ENCODE measurements at regions not wholly inside any gene's neighbourhood (a gene's known extent, or its start where the extent isn't known, plus 50 kb on each side); places are given as distances from the start of the nearest gene placed in this dataset.

GRCh38 chr7:109282726-109283125 is 713.1 kb downstream of the DNAJB9 start:
- Histone ChIP-seq H3K36me3 (ENCODE audit: control insufficient read depth in 3 of 3, insufficient read depth in 3 of 3, low read length in 3 of 3) (no peaks in the 10 kb centered on the region), H3K4me3 (ENCODE audit: low read length in 3 of 3) (no peak overlapping the region), H3K9ac (ENCODE audit: low read depth in 1 of 3, low read length in 3 of 3) (no peak overlapping the region), H3K27ac (ENCODE audit: low read depth, low read length) (no peak overlapping the region), H3K27me3 (ENCODE audit: control insufficient read depth in 3 of 3, insufficient read depth in 3 of 3, low read length in 3 of 3) (no peaks in the 10 kb centered on the region), H3K4me1 (ENCODE audit: control insufficient read depth in 3 of 3, insufficient read depth in 3 of 3, low read length in 3 of 3) (no peaks in the 10 kb centered on the region), H3K9me3 (ENCODE audit: control insufficient read depth in 3 of 3, low read length in 3 of 3) (no peaks in the 10 kb centered on the region)

- Histone ChIP-seq H3K36me3 (ENCODE audit: control insufficient read depth in 3 of 3, insufficient read depth in 3 of 3, low read length in 3 of 3) (no peaks in the 10 kb centered on the region), H3K9me3 (ENCODE audit: control insufficient read depth in 3 of 3, low read length in 3 of 3) (no peaks in the 10 kb centered on the region), H3K27me3 (ENCODE audit: control insufficient read depth in 3 of 3, insufficient read depth in 3 of 3, low read length in 3 of 3) (no peaks in the 10 kb centered on the region), H3K27ac (ENCODE audit: low read depth, low read length) (no peak overlapping the region), H3K4me1 (ENCODE audit: control insufficient read depth in 3 of 3, insufficient read depth in 3 of 3, low read length in 3 of 3) (no peaks in the 10 kb centered on the region), H3K9ac (ENCODE audit: low read depth in 1 of 3, low read length in 3 of 3) (no peak overlapping the region), H3K4me3 (ENCODE audit: low read length in 3 of 3) (no peak overlapping the region)
Observed at GRCh38 chr7:109284943-109285342, 715.3 kb downstream of the DNAJB9 start.

GRCh38 chr7:109295158-109295557 is 725.5 kb downstream of the DNAJB9 start:
- Histone ChIP-seq H3K9ac (ENCODE audit: low read depth in 1 of 3, low read length in 3 of 3) (no peak overlapping the region), H3K27ac (ENCODE audit: low read depth, low read length) (no peak overlapping the region), H3K27me3 (ENCODE audit: control insufficient read depth in 3 of 3, insufficient read depth in 3 of 3, low read length in 3 of 3) (no peaks in the 10 kb centered on the region), H3K9me3 (ENCODE audit: control insufficient read depth in 3 of 3, low read length in 3 of 3) (no peaks in the 10 kb centered on the region), H3K4me3 (ENCODE audit: low read length in 3 of 3) (no peak overlapping the region), H3K4me1 (ENCODE audit: control insufficient read depth in 3 of 3, insufficient read depth in 3 of 3, low read length in 3 of 3) (no peaks in the 10 kb centered on the region), H3K36me3 (ENCODE audit: control insufficient read depth in 3 of 3, insufficient read depth in 3 of 3, low read length in 3 of 3) (no peaks in the 10 kb centered on the region)

GRCh38 chr7:109308816-109309215 is 739.1 kb downstream of the DNAJB9 start:
- H3K27ac ChIP-seq (ENCODE audit: low read depth, low read length): no peak overlapping the region
- no peaks in the 10 kb centered on the region for H3K27me3 ChIP-seq (ENCODE audit: control insufficient read depth in 3 of 3, insufficient read depth in 3 of 3, low read length in 3 of 3)
- no peaks in the 10 kb centered on the region for H3K36me3 ChIP-seq (ENCODE audit: control insufficient read depth in 3 of 3, insufficient read depth in 3 of 3, low read length in 3 of 3)
- no peak overlapping the region for H3K9ac ChIP-seq (ENCODE audit: low read depth in 1 of 3, low read length in 3 of 3)
- no peak overlapping the region for H3K4me3 ChIP-seq (ENCODE audit: low read length in 3 of 3)
- no peaks in the 10 kb centered on the region for H3K4me1 ChIP-seq (ENCODE audit: control insufficient read depth in 3 of 3, insufficient read depth in 3 of 3, low read length in 3 of 3)
- H3K9me3 ChIP-seq (ENCODE audit: control insufficient read depth in 3 of 3, low read length in 3 of 3): peaks cover 0 to 2% (median 0%) of the 10 kb centered on the region in 3 donors

- Histone ChIP-seq H3K9me3 (ENCODE audit: control insufficient read depth in 3 of 3, low read length in 3 of 3) (peaks cover 0 to 2% (median 0%) of the 10 kb centered on the region in 3 donors), H3K27ac (ENCODE audit: low read depth, low read length) (no peak overlapping the region), H3K27me3 (ENCODE audit: control insufficient read depth in 3 of 3, insufficient read depth in 3 of 3, low read length in 3 of 3) (no peaks in the 10 kb centered on the region), H3K4me3 (ENCODE audit: low read length in 3 of 3) (no peak overlapping the region), H3K9ac (ENCODE audit: low read depth in 1 of 3, low read length in 3 of 3) (no peak overlapping the region), H3K36me3 (ENCODE audit: control insufficient read depth in 3 of 3, insufficient read depth in 3 of 3, low read length in 3 of 3) (no peaks in the 10 kb centered on the region), H3K4me1 (ENCODE audit: control insufficient read depth in 3 of 3, insufficient read depth in 3 of 3, low read length in 3 of 3) (no peaks in the 10 kb centered on the region)
Observed at GRCh38 chr7:109309790-109310189, 740.1 kb downstream of the DNAJB9 start.

GRCh38 chr7:109318136-109318535 is 748.5 kb downstream of the DNAJB9 start:
- no peaks in the 10 kb centered on the region for H3K36me3 ChIP-seq (ENCODE audit: control insufficient read depth in 3 of 3, insufficient read depth in 3 of 3, low read length in 3 of 3)
- no peaks in the 10 kb centered on the region for H3K27me3 ChIP-seq (ENCODE audit: control insufficient read depth in 3 of 3, insufficient read depth in 3 of 3, low read length in 3 of 3)
- H3K4me1 ChIP-seq (ENCODE audit: control insufficient read depth in 3 of 3, insufficient read depth in 3 of 3, low read length in 3 of 3): no peaks in the 10 kb centered on the region
- no peak overlapping the region for H3K9ac ChIP-seq (ENCODE audit: low read depth in 1 of 3, low read length in 3 of 3)
- no peak overlapping the region for H3K27ac ChIP-seq (ENCODE audit: low read depth, low read length)
- no peaks in the 10 kb centered on the region for H3K9me3 ChIP-seq (ENCODE audit: control insufficient read depth in 3 of 3, low read length in 3 of 3)
- H3K4me3 ChIP-seq (ENCODE audit: low read length in 3 of 3): no peak overlapping the region

GRCh38 chr7:109322833-109323232 is 753.2 kb downstream of the DNAJB9 start:
- Histone ChIP-seq H3K9me3 (ENCODE audit: control insufficient read depth in 3 of 3, low read length in 3 of 3) (no peaks in the 10 kb centered on the region), H3K27me3 (ENCODE audit: control insufficient read depth in 3 of 3, insufficient read depth in 3 of 3, low read length in 3 of 3) (no peaks in the 10 kb centered on the region), H3K4me3 (ENCODE audit: low read length in 3 of 3) (no peak overlapping the region), H3K27ac (ENCODE audit: low read depth, low read length) (no peak overlapping the region), H3K9ac (ENCODE audit: low read depth in 1 of 3, low read length in 3 of 3) (no peak overlapping the region), H3K4me1 (ENCODE audit: control insufficient read depth in 3 of 3, insufficient read depth in 3 of 3, low read length in 3 of 3) (no peaks in the 10 kb centered on the region), H3K36me3 (ENCODE audit: control insufficient read depth in 3 of 3, insufficient read depth in 3 of 3, low read length in 3 of 3) (no peaks in the 10 kb centered on the region)

GRCh38 chr7:109331423-109331822 is 761.7 kb downstream of the DNAJB9 start:
- Histone ChIP-seq H3K4me1 (ENCODE audit: control insufficient read depth in 3 of 3, insufficient read depth in 3 of 3, low read length in 3 of 3) (no peaks in the 10 kb centered on the region), H3K9ac (ENCODE audit: low read depth in 1 of 3, low read length in 3 of 3) (no peak overlapping the region), H3K9me3 (ENCODE audit: control insufficient read depth in 3 of 3, low read length in 3 of 3) (no peaks in the 10 kb centered on the region), H3K4me3 (ENCODE audit: low read length in 3 of 3) (no peak overlapping the region), H3K36me3 (ENCODE audit: control insufficient read depth in 3 of 3, insufficient read depth in 3 of 3, low read length in 3 of 3) (no peaks in the 10 kb centered on the region), H3K27ac (ENCODE audit: low read depth, low read length) (no peak overlapping the region), H3K27me3 (ENCODE audit: control insufficient read depth in 3 of 3, insufficient read depth in 3 of 3, low read length in 3 of 3) (no peaks in the 10 kb centered on the region)

GRCh38 chr7:109335951-109336350 is 766.3 kb downstream of the DNAJB9 start:
- Histone ChIP-seq H3K9me3 (ENCODE audit: control insufficient read depth in 3 of 3, low read length in 3 of 3) (no peaks in the 10 kb centered on the region), H3K9ac (ENCODE audit: low read depth in 1 of 3, low read length in 3 of 3) (no peak overlapping the region), H3K27ac (ENCODE audit: low read depth, low read length) (no peak overlapping the region), H3K4me1 (ENCODE audit: control insufficient read depth in 3 of 3, insufficient read depth in 3 of 3, low read length in 3 of 3) (no peaks in the 10 kb centered on the region), H3K27me3 (ENCODE audit: control insufficient read depth in 3 of 3, insufficient read depth in 3 of 3, low read length in 3 of 3) (no peaks in the 10 kb centered on the region), H3K36me3 (ENCODE audit: control insufficient read depth in 3 of 3, insufficient read depth in 3 of 3, low read length in 3 of 3) (no peaks in the 10 kb centered on the region), H3K4me3 (ENCODE audit: low read length in 3 of 3) (no peak overlapping the region)

GRCh38 chr7:109336531-109336930 is 766.9 kb downstream of the DNAJB9 start:
- no peak overlapping the region for H3K4me3 ChIP-seq (ENCODE audit: low read length in 3 of 3)
- H3K36me3 ChIP-seq (ENCODE audit: control insufficient read depth in 3 of 3, insufficient read depth in 3 of 3, low read length in 3 of 3): no peaks in the 10 kb centered on the region
- no peaks in the 10 kb centered on the region for H3K9me3 ChIP-seq (ENCODE audit: control insufficient read depth in 3 of 3, low read length in 3 of 3)
- H3K9ac ChIP-seq (ENCODE audit: low read depth in 1 of 3, low read length in 3 of 3): no peak overlapping the region
- H3K27me3 ChIP-seq (ENCODE audit: control insufficient read depth in 3 of 3, insufficient read depth in 3 of 3, low read length in 3 of 3): no peaks in the 10 kb centered on the region
- H3K4me1 ChIP-seq (ENCODE audit: control insufficient read depth in 3 of 3, insufficient read depth in 3 of 3, low read length in 3 of 3): no peaks in the 10 kb centered on the region
- no peak overlapping the region for H3K27ac ChIP-seq (ENCODE audit: low read depth, low read length)

- H3K27ac ChIP-seq (ENCODE audit: low read depth, low read length): no peak overlapping the region
- H3K9me3 ChIP-seq (ENCODE audit: control insufficient read depth in 3 of 3, low read length in 3 of 3): no peaks in the 10 kb centered on the region
- no peaks in the 10 kb centered on the region for H3K27me3 ChIP-seq (ENCODE audit: control insufficient read depth in 3 of 3, insufficient read depth in 3 of 3, low read length in 3 of 3)
- H3K9ac ChIP-seq (ENCODE audit: low read depth in 1 of 3, low read length in 3 of 3): no peak overlapping the region
- no peak overlapping the region for H3K4me3 ChIP-seq (ENCODE audit: low read length in 3 of 3)
- H3K36me3 ChIP-seq (ENCODE audit: control insufficient read depth in 3 of 3, insufficient read depth in 3 of 3, low read length in 3 of 3): no peaks in the 10 kb centered on the region
- H3K4me1 ChIP-seq (ENCODE audit: control insufficient read depth in 3 of 3, insufficient read depth in 3 of 3, low read length in 3 of 3): no peaks in the 10 kb centered on the region
Observed at GRCh38 chr7:109343678-109344077, 774.0 kb downstream of the DNAJB9 start.
